ENCODE measurements at regions not wholly inside any gene's neighbourhood (a gene's known extent, or its start where the extent isn't known, plus 50 kb on each side); places are given as distances from the start of the nearest gene placed in this dataset.

GRCh38 chr7:108735814-108736213 lies 166.1 kb downstream of the DNAJB9 start:
- intact Hi-C loops (cut with micrococcal nuclease; ENCODE audit: unreplicated experiment) = no loop called here

GRCh38 chr7:108736221-108736891 lies 166.7 kb downstream of the DNAJB9 start:
- no peaks in the 10 kb centered on the region for H3K36me3 Mint-ChIP-seq (ENCODE audit: insufficient read depth, unreplicated experiment)
- H3K27ac Mint-ChIP-seq (ENCODE audit: unreplicated experiment) = no peak overlapping the region
- no peak for TF ChIP-seq CTCF (IDR thresholded peaks at IDR 0.05; ENCODE audit: unreplicated experiment)
- H3K9me3 Mint-ChIP-seq (ENCODE audit: low read depth, unreplicated experiment) = no peaks in the 10 kb centered on the region
- CTCF ChIA-PET = no interaction called here
- no peak for DNase-seq
- intact Hi-C loops (cut with micrococcal nuclease; ENCODE audit: unreplicated experiment) = no loop called here
- no peak overlapping the region for H3K4me3 Mint-ChIP-seq (ENCODE audit: low read depth, unreplicated experiment)
- peaks cover 59% of the 10 kb centered on the region for H3K27me3 Mint-ChIP-seq (ENCODE audit: unreplicated experiment)
- no TSS peak for BruUV-seq (replicated peaks)
- H3K4me1 Mint-ChIP-seq (ENCODE audit: low read depth, unreplicated experiment) = no peaks in the 10 kb centered on the region

More at GRCh38 chr7:108735814-108736213, 166.1 kb downstream of the DNAJB9 start:
- TF ChIP-seq CTCF (IDR thresholded peaks at IDR 0.05; ENCODE audit: unreplicated experiment) = no peak
- Mint-ChIP-seq H3K36me3 (ENCODE audit: insufficient read depth, unreplicated experiment) (no peaks in the 10 kb centered on the region), H3K27ac (ENCODE audit: unreplicated experiment) (no peak overlapping the region), H3K9me3 (ENCODE audit: low read depth, unreplicated experiment) (no peaks in the 10 kb centered on the region), H3K4me1 (ENCODE audit: low read depth, unreplicated experiment) (no peaks in the 10 kb centered on the region), H3K27me3 (ENCODE audit: unreplicated experiment) (peaks cover 55% of the 10 kb centered on the region), H3K4me3 (ENCODE audit: low read depth, unreplicated experiment) (no peak overlapping the region)
- CTCF ChIA-PET = no interaction called here
- DNase-seq = no peak
- no TSS peak for BruUV-seq (replicated peaks)

- no peak overlapping the region for H3K27ac Mint-ChIP-seq (ENCODE audit: unreplicated experiment)
- H3K36me3 Mint-ChIP-seq (ENCODE audit: insufficient read depth, unreplicated experiment) = no peaks in the 10 kb centered on the region
- no peak for TF ChIP-seq CTCF (IDR thresholded peaks at IDR 0.05; ENCODE audit: unreplicated experiment)
- no peaks in the 10 kb centered on the region for H3K4me1 Mint-ChIP-seq (ENCODE audit: low read depth, unreplicated experiment)
- no peaks in the 10 kb centered on the region for H3K27me3 Mint-ChIP-seq (ENCODE audit: unreplicated experiment)
- no peaks in the 10 kb centered on the region for H3K9me3 Mint-ChIP-seq (ENCODE audit: low read depth, unreplicated experiment)
- intact Hi-C loops (cut with micrococcal nuclease; ENCODE audit: unreplicated experiment) = no loop called here
- no peak overlapping the region for H3K4me3 Mint-ChIP-seq (ENCODE audit: low read depth, unreplicated experiment)
- no TSS peak for BruUV-seq (replicated peaks)
- CTCF ChIA-PET = no interaction called here
- DNase-seq = no peak
Observed at GRCh38 chr7:108770981-108771745, 201.5 kb downstream of the DNAJB9 start.

- no peaks in the 10 kb centered on the region for H3K9me3 Mint-ChIP-seq (ENCODE audit: low read depth, unreplicated experiment)
- no peak for DNase-seq
- TF ChIP-seq CTCF (IDR thresholded peaks at IDR 0.05; ENCODE audit: unreplicated experiment) = no peak
- H3K27ac Mint-ChIP-seq (ENCODE audit: unreplicated experiment) = no peak overlapping the region
- H3K4me3 Mint-ChIP-seq (ENCODE audit: low read depth, unreplicated experiment) = no peak overlapping the region
- H3K27me3 Mint-ChIP-seq (ENCODE audit: unreplicated experiment) = peaks cover 4% of the 10 kb centered on the region
- H3K4me1 Mint-ChIP-seq (ENCODE audit: low read depth, unreplicated experiment) = no peaks in the 10 kb centered on the region
- no TSS peak for BruUV-seq (replicated peaks)
- CTCF ChIA-PET = no interaction called here
- no peaks in the 10 kb centered on the region for H3K36me3 Mint-ChIP-seq (ENCODE audit: insufficient read depth, unreplicated experiment)
- intact Hi-C loops (cut with micrococcal nuclease; ENCODE audit: unreplicated experiment) = no loop called here
Observed at GRCh38 chr7:108771853-108772252, 202.2 kb downstream of the DNAJB9 start.
